Bronchial epithelial cell (primary cell): ENCODE measurements at regions not wholly inside any gene's neighbourhood (a gene's known extent, or its start where the extent isn't known, plus 50 kb on each side); places are given as distances from the start of the nearest gene placed in this dataset.
"Not testable (repeated sequence)": the region's sequence is repeated elsewhere in the genome, so short reads cannot be mapped to it uniquely, and the experiment has no call there.

Experiments used
- DNase-seq: peaks from one replicate; pipeline ENCODE4 v3.0.0-alpha.2; 2010; ENCODE audit warnings: low read depth
- FAIRE-seq: peaks from 2 replicates; lab custom pipeline; 2011; peaks lifted over from hg19 to GRCh38; lab: Jason Lieb, UNC
- H3K27me3 ChIP-seq: 2 replicates; pipeline ENCODE4 v1.5.1; 2011; ENCODE audit warnings: low read length; ENCODE audit not compliant: control insufficient read depth, insufficient read depth
- H3K36me3 ChIP-seq: 2 replicates; pipeline ENCODE4 v1.5.1; 2011; ENCODE audit warnings: low read length; ENCODE audit not compliant: control insufficient read depth, insufficient read depth
- H3K4me3 ChIP-seq: 2 replicates; pipeline ENCODE4 v1.5.1; 2011; ENCODE audit warnings: mild to moderate bottlenecking, low read depth, low read length, control low read depth
- TF ChIP-seq, protein P1 (sequence below): IDR thresholded peaks from 2 replicates; pipeline ENCODE4 v1.5.1; 2011; ENCODE audit warnings: mild to moderate bottlenecking, moderate library complexity, low read length, control low read depth, inconsistent platforms; ENCODE audit not compliant: insufficient read depth, severe bottlenecking

GRCh38 chr18:8910843-8911242 lies 191.7 kb upstream of the NDUFV2 start:
- FAIRE-seq, result no peak
- TF ChIP-seq, protein P1, sequence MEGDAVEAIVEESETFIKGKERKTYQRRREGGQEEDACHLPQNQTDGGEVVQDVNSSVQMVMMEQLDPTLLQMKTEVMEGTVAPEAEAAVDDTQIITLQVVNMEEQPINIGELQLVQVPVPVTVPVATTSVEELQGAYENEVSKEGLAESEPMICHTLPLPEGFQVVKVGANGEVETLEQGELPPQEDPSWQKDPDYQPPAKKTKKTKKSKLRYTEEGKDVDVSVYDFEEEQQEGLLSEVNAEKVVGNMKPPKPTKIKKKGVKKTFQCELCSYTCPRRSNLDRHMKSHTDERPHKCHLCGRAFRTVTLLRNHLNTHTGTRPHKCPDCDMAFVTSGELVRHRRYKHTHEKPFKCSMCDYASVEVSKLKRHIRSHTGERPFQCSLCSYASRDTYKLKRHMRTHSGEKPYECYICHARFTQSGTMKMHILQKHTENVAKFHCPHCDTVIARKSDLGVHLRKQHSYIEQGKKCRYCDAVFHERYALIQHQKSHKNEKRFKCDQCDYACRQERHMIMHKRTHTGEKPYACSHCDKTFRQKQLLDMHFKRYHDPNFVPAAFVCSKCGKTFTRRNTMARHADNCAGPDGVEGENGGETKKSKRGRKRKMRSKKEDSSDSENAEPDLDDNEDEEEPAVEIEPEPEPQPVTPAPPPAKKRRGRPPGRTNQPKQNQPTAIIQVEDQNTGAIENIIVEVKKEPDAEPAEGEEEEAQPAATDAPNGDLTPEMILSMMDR, result no peak
- H3K36me3 ChIP-seq, result no peaks in the 10 kb centered on the region
- DNase-seq, result no peak
- H3K4me3 ChIP-seq, result no peak overlapping the region
- no peaks in the 10 kb centered on the region for H3K27me3 ChIP-seq

DNA sequence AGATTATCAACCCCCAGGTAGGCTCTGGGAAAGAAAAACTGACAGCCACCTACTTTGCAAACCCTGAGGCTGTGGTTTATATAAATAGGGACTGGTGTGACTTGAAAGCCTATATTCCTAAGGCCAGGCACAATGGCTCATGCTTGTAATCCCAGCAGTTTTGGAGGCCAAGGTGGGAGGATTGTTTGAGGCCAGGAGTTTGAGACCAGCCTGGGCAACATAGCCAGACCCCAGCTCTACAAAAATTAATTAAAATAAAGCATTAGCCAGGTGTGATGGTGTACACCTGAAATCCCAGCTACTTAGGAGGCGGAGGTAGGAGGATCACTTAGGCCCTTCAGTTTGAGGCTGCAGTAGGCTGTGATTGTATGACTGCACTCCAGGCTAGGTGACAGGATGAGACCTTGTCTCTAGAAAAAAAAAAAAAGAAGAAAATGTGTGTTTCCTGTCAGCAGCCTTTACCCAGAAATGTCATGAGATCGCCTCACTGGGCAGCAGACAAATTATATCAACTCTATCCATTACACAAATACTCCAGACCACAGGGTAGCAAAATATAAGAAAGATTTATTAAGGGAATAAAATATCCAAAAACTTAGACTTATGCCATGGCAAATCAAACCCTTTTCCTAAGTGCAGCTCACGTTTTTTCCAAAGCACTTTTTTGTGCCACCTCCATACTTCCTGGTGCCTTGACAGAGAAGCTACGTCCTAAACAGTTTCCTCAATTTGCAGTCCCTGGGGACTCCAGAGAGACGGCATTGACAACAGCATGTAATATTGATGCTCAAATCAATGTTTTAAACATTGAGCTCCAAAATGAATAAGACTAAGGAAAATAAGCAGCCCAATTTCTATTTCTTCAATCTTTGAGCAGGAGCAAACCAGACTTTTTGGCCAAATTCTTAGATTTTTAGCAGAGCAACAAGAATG lies 190.8 kb upstream of the NDUFV2 start:
- no peak for DNase-seq
- TF ChIP-seq, protein P1, result no peak
- Histone ChIP-seq H3K36me3 (no peaks in the 10 kb centered on the region), H3K27me3 (no peaks in the 10 kb centered on the region), H3K4me3 (no peak overlapping the region)
- no peak for FAIRE-seq

- TF ChIP-seq, protein P1, result no peak
- Histone ChIP-seq H3K36me3 (no peaks in the 10 kb centered on the region), H3K27me3 (no peaks in the 10 kb centered on the region), H3K4me3 (no peak overlapping the region)
- no peak for FAIRE-seq
- DNase-seq, result no peak
Measured at GRCh38 chr18:8912348-8913326, 189.9 kb upstream of the NDUFV2 start.

GRCh38 chr18:8913606-8914403 lies 188.7 kb upstream of the NDUFV2 start:
- H3K4me3 ChIP-seq, H3K27me3 ChIP-seq, H3K36me3 ChIP-seq, DNase-seq, FAIRE-seq: not testable (repeated sequence)

GRCh38 chr18:8914404-8915264 lies 187.9 kb upstream of the NDUFV2 start:
- not testable (repeated sequence) for H3K27me3 ChIP-seq, H3K36me3 ChIP-seq, H3K4me3 ChIP-seq, DNase-seq, FAIRE-seq
